ENCODE measurements at regions not wholly inside any gene's neighbourhood (a gene's known extent, or its start where the extent isn't known, plus 50 kb on each side); places are given as distances from the start of the nearest gene placed in this dataset.

GRCh38 chr16:27729516-27730304 lies 179.8 kb downstream of the KATNIP start:
- no peak for TF ChIP-seq CTCF (IDR thresholded peaks at IDR 0.05)

- TF ChIP-seq CTCF (IDR thresholded peaks at IDR 0.05), result no peak
Measured at GRCh38 chr16:27730661-27731210, 180.8 kb downstream of the KATNIP start.

- no peak for TF ChIP-seq CTCF (IDR thresholded peaks at IDR 0.05)
Measured at GRCh38 chr16:27735031-27735430, 185.1 kb downstream of the KATNIP start.

GRCh38 chr16:27736431-27736830 lies 186.5 kb downstream of the KATNIP start:
- TF ChIP-seq CTCF (IDR thresholded peaks at IDR 0.05), result no peak

- no peak for TF ChIP-seq CTCF (IDR thresholded peaks at IDR 0.05)
Measured at GRCh38 chr16:27737513-27737912, 187.6 kb downstream of the KATNIP start.

Measured in LNCAP (cell line).